ENCODE measurements at regions not wholly inside any gene's neighbourhood (a gene's known extent, or its start where the extent isn't known, plus 50 kb on each side); places are given as distances from the start of the nearest gene placed in this dataset.

GRCh38 chr1:80424249-80424648, 1376.5 kb upstream of the ADGRL2 start:
- no peak for DNase-seq
- Histone ChIP-seq H3K4me1 (ENCODE audit: low read length) (no peaks in the 10 kb centered on the region), H3K4me2 (ENCODE audit: low read depth, low read length) (no peak overlapping the region), H3K9ac (ENCODE audit: low read length) (no peak overlapping the region), H3K9me3 (replicated peaks; ENCODE audit: insufficient read depth, low read length) (no peaks in the 10 kb centered on the region), H3K27me3 (replicated peaks; ENCODE audit: insufficient read depth, low read length) (no peaks in the 10 kb centered on the region), H3F3A (ENCODE audit: insufficient read depth, low read length) (no peaks in the 10 kb centered on the region), H3K36me3 (replicated peaks; ENCODE audit: insufficient read depth, low read length) (no peaks in the 10 kb centered on the region), H3K9me2 (replicated peaks; ENCODE audit: insufficient read depth, low read length) (no peaks in the 10 kb centered on the region), H3K4me3 (ENCODE audit: low read length) (no peak overlapping the region), H3K79me2 (ENCODE audit: low read length) (no peaks in the 10 kb centered on the region), H2AFZ (ENCODE audit: low read length) (no peak overlapping the region), H4K20me1 (ENCODE audit: insufficient read depth, low read length) (no peaks in the 10 kb centered on the region), H3K27ac (ENCODE audit: low read length) (no peak overlapping the region)
- no peak for TF ChIP-seq CTCF (IDR thresholded peaks at IDR 0.05; ENCODE audit: low read length)
- no peak for TF ChIP-seq EZH2 (optimal IDR thresholded peaks at IDR 0.05; ENCODE audit: low read depth, low read length)
- TF ChIP-seq EZH2phosphoT487 (IDR thresholded peaks at IDR 0.05; ENCODE audit: low read length) = no peak

DNA sequence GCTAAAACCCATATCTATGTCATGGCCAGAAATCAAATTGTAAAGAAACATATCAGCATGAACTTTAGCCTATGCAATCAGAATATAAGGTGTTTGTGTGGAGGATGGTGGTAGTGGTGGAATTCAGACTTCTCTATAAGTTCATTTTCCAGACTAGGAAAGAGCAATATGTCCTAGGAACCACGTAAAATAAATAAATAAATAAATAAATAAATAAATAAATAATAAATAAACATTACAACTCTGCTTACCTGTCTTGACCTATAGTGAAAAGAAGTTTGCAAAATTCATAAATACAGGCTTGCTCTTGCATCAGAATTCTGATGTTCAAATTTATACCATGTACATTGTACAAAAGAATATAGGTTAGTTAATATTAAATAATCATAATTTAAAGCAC, 1382.6 kb upstream of the ADGRL2 start:
- Histone ChIP-seq H3K27ac (ENCODE audit: low read length) (no peak overlapping the region), H3K27me3 (replicated peaks; ENCODE audit: insufficient read depth, low read length) (no peaks in the 10 kb centered on the region), H2AFZ (ENCODE audit: low read length) (no peak overlapping the region), H3K9me3 (replicated peaks; ENCODE audit: insufficient read depth, low read length) (no peaks in the 10 kb centered on the region), H3K4me1 (ENCODE audit: low read length) (no peaks in the 10 kb centered on the region), H3F3A (ENCODE audit: insufficient read depth, low read length) (no peaks in the 10 kb centered on the region), H4K20me1 (ENCODE audit: insufficient read depth, low read length) (no peaks in the 10 kb centered on the region), H3K9ac (ENCODE audit: low read length) (no peak overlapping the region), H3K79me2 (ENCODE audit: low read length) (no peaks in the 10 kb centered on the region), H3K4me3 (ENCODE audit: low read length) (no peak overlapping the region), H3K4me2 (ENCODE audit: low read depth, low read length) (no peak overlapping the region), H3K9me2 (replicated peaks; ENCODE audit: insufficient read depth, low read length) (no peaks in the 10 kb centered on the region), H3K36me3 (replicated peaks; ENCODE audit: insufficient read depth, low read length) (no peaks in the 10 kb centered on the region)
- no peak for DNase-seq
- TF ChIP-seq CTCF (IDR thresholded peaks at IDR 0.05; ENCODE audit: low read length) (no peak), EZH2 (optimal IDR thresholded peaks at IDR 0.05; ENCODE audit: low read depth, low read length) (no peak), EZH2phosphoT487 (IDR thresholded peaks at IDR 0.05; ENCODE audit: low read length) (no peak)

DNA sequence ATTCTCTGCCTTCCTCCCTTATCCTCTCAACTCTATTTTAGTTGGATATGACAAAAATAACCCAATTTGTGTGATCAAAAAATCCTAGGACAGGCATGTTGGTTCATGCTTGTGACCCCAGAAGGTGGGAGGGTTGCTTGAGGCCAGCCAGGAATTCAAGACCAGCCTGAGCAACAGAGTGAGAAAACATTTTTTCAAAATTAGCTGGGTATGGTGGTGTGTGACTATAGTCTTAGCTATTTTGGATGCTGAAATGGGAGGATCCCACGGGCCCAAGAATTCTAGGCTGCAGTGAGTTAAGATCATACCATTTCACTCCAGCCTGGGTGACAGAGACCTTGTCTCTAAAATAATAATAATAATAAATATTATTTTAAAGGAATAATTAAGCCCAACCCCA, 1383.1 kb upstream of the ADGRL2 start:
- Histone ChIP-seq H3K79me2 (ENCODE audit: low read length) (no peaks in the 10 kb centered on the region), H3K9ac (ENCODE audit: low read length) (no peak overlapping the region), H3F3A (ENCODE audit: insufficient read depth, low read length) (no peaks in the 10 kb centered on the region), H3K4me1 (ENCODE audit: low read length) (no peaks in the 10 kb centered on the region), H3K36me3 (replicated peaks; ENCODE audit: insufficient read depth, low read length) (no peaks in the 10 kb centered on the region), H3K9me3 (replicated peaks; ENCODE audit: insufficient read depth, low read length) (no peaks in the 10 kb centered on the region), H3K27ac (ENCODE audit: low read length) (no peak overlapping the region), H4K20me1 (ENCODE audit: insufficient read depth, low read length) (no peaks in the 10 kb centered on the region), H3K4me2 (ENCODE audit: low read depth, low read length) (no peak overlapping the region), H3K9me2 (replicated peaks; ENCODE audit: insufficient read depth, low read length) (no peaks in the 10 kb centered on the region), H2AFZ (ENCODE audit: low read length) (no peak overlapping the region), H3K27me3 (replicated peaks; ENCODE audit: insufficient read depth, low read length) (no peaks in the 10 kb centered on the region), H3K4me3 (ENCODE audit: low read length) (no peak overlapping the region)
- TF ChIP-seq EZH2 (optimal IDR thresholded peaks at IDR 0.05; ENCODE audit: low read depth, low read length) (no peak), CTCF (IDR thresholded peaks at IDR 0.05; ENCODE audit: low read length) (no peak), EZH2phosphoT487 (IDR thresholded peaks at IDR 0.05; ENCODE audit: low read length) (no peak)
- DNase-seq = no peak

Measured in MM.1S (cell line).